SKM-1 treated with dmso at 0.1 percent for 144 hours (cell line): ENCODE measurements at regions not wholly inside any gene's neighbourhood (a gene's known extent, or its start where the extent isn't known, plus 50 kb on each side); places are given as distances from the start of the nearest gene placed in this dataset.
"Not testable (repeated sequence)": the region's sequence is repeated elsewhere in the genome, so short reads cannot be mapped to it uniquely, and the experiment has no call there.

Source experiments
- DNase-seq: peaks from one replicate; lab custom pipeline; 2025; ENCODE audit not compliant: unreplicated experiment; lab: John Stamatoyannopoulos, UW

DNA sequence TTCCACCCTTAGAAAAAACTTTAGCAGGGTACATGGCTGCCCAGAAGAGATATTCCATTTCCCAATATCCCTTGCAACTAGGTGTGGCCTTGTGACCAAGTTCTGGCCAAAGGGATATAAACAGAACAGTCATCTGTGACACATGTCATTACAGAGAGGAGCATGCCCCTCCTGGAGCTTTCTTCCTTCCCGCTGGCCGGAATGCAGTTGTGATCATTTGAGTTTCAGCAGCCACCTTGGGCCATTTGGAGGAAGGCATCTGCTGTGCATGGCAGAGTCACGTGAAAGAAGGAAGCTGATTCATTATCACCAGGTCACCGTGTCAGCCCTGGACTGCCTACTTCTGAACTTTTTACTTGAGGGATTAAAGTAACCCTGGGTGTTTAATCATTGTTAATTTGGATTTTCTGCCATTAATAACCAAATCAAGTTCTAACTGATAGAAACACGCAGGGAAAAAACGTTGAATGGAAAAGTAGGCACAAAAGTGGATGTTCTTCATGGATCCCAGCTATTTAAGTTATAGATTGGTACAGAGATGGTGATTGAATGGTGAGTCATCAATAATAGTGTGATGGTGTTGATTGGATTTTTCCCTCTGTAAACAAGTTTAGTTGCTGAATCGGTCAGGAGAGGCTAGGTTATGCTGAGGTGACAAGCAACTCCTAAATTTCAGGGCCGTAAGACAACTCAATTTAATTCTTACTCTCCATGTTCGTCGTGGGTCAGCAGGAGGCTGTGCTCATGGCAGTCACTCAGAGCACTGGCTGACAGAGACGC, 80.7 kb upstream of the CCDC167 start:
- no peak for DNase-seq

DNA sequence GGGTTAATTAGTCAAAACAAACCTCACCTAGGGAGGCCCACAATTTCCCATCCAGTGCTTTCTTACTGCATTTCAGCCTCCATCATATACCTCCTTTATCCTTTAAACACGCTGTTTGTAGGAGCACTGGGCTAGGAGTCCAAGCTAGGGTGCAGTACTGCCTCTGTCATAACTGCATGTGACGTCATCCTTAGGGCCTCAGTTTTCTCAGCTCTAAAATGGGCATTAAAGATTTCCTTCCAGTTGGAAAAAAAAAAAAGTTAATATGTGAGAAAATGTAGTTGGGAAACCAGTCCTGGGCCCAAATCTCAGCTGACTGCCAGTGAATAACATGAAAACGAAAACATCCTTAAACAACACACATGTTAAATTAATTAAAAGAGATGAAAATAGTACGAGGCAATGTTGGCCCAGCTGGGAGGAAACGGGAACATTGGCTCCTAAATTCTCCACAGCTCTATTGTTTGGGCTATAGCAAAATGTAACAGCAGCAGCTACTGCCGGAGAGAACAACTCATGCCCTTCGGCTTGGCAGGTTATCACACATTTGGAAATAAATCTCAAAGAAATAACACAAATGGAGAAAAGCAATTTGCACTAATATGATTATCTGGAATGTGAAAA, 79.9 kb upstream of the CCDC167 start:
- DNase-seq, result no peak

DNA sequence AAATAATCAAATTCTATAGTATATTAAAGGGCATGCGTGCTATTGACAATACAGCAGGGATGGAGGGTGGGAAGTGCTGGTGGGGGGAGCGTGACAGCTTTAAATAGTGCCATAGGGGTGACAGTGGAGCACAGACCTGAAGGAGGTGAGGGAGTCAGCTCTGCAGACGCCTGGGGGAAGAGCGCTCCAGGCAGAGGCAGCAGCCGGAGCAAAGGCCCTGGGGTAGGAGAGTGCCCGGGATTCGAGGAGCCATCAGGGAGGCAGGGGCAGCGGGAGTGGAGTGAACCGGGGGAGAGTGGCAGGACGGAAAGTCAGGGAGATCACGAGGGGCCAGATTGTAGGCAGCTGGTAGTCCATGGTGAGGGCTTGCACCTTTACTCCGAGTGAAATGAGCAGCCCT, 78.4 kb upstream of the CCDC167 start:
- DNase-seq, result no peak

DNA sequence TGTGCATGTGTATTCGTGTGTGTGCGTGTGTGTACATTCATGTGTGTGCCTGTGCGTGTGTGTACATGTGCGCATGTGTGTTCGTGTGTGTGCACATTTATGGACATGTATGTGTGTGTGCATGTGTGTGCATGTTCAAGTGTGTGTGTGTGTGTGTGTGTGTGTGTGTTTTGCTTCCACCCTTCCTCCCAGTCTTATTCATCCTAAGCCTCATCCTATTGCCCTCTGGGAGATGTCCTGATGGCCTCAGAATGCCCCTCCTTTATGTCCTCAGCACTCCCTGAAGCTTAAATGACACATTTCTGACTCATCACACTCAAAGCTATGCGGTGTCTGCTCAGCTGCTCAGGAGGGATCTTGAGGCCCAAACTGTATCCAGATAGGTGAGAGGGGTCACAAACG, 76.6 kb upstream of the CCDC167 start:
- DNase-seq, result no peak

DNA sequence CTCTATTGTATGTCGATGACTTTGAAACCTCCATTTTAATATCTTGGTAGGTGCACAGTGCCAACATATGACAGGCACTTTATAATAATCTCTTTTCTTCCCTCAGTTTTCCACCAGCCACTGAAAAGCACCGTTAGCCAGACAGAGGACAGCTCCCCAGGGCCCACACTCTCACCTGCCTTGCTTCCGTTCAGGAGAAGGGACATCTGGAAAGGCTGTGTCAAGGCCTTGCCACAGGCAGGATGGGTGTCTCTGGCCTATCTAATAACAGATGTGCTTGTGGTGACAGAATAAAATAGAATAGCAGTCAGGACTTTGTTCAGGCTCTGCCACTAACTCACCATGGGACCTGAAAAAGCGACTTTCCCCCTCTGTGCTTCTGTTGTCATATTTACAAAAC, 75.5 kb upstream of the CCDC167 start:
- no peak for DNase-seq

DNA sequence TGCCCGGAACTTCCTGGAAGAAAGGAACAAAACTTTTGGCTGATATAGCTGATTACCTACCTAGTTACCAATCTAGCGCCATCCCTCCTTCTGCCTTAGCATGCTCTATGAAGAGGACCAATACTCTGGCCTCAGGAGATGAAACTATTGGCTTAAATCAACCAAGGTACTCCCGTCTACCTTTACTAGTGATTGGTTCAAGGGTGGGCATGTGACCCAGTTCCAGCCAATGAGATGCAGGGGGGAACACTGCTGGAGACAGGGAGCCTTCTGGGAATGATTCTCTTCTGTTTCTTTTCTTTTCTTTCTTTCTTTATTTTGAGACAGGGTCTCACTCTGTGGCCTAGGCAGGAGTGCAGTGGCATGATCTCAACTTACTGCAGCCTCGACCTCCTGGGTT, 72.6 kb upstream of the CCDC167 start:
- no peak for DNase-seq

DNA sequence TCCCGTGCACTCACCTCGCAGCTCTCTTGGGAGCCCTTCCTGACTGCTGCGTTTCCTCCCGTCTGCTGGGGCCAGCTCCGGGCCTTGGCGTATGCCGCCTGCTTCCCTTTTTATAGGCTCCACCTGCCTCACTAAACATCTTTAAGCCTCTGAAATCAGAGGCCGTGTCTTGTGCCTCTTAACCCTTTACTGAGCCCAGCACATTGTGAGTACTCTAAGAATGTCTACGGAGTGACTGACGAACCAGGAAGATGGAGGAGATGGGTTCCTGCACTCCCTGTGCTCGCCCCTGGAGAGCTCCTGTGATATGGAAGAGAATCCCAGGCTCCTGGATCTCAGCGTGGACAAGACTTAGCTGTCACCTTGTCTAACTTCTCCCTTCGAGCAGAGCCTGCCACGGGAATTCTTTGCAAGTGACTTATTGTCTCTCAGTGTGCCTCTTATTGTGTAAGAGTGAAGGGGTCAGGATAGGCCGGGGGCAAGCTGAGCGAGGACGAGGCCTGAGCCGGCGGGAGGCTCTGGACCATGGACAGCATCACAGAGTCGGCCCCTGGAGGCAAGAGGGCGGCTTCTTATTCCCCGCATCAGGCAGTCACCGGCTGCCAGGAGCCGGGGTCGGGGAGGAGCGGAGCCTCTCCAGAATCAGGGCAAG, 70.9 kb upstream of the CCDC167 start:
- no peak for DNase-seq

DNA sequence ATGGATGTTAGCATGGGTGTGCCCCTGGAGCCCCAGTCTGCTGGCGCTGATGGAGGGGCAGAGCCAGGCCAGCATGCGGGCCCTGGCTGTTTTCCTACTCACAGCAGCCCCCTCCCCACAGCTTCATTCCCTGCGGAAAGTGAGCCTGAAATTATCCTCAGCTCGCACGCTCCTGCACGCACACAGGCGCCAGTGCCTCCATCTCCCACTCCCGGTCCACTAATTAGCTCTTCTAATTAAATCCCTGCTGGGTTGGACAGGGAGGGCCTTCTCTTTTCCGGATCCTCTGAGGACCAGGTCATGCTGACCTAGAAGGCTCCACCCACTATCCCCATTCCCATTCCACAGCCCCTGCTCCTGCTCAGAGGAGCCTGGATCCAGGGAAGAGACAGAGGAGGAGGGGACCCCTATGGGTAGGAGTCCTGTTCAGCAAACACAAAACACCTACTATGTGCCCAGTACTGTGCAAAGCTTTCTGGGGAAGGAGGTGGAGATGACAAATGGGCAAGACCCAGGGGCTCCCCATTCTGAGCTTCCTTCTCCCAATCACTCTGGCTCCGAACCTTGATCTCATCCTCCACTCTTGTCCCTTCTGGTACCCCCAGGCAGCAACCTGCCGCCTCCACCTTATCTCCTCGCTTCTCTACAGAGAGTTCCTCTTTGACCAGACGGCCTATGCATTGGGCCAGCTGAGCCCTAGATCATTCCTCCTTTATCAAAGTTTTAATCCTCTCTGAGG, 70.2 kb upstream of the CCDC167 start:
- no peak for DNase-seq

DNA sequence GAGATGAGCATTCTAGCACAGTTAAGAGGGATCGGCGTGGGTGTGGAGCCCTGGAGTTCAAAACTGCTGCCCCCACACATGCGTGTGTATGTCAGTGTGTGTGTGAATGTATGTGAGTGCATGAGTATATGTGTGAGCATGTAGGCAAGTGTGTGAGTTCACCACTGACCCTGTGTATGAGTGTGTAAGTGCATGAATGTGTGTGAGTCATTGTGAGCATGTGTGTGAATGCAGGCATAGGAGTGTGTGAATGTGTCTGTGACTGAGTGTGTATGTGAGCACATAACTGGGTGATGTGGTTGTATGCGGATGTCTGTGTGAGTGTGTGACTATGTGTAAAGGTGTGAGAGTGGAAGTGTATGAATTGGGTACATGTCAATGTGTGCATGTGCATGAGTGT, 69.6 kb upstream of the CCDC167 start:
- no peak for DNase-seq

DNA sequence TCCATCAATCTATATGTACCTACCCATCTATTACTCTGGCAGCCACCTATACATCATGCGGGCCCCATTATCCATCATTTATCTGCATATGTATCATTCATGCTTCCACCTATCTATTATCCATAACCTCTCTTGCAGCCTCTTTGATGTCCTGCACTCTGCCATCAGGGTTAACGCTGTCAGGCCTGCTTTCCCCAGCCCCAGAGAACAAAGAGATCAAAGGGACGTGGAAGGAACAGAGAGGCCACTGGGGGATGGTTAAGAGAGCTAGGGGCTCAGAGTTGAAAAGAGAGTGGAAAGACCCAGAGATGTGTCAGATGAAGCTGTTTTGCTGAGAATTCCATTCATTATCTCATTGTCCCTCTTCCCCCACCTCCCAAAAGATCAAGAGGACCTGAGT, 67.3 kb upstream of the CCDC167 start:
- no peak for DNase-seq

DNA sequence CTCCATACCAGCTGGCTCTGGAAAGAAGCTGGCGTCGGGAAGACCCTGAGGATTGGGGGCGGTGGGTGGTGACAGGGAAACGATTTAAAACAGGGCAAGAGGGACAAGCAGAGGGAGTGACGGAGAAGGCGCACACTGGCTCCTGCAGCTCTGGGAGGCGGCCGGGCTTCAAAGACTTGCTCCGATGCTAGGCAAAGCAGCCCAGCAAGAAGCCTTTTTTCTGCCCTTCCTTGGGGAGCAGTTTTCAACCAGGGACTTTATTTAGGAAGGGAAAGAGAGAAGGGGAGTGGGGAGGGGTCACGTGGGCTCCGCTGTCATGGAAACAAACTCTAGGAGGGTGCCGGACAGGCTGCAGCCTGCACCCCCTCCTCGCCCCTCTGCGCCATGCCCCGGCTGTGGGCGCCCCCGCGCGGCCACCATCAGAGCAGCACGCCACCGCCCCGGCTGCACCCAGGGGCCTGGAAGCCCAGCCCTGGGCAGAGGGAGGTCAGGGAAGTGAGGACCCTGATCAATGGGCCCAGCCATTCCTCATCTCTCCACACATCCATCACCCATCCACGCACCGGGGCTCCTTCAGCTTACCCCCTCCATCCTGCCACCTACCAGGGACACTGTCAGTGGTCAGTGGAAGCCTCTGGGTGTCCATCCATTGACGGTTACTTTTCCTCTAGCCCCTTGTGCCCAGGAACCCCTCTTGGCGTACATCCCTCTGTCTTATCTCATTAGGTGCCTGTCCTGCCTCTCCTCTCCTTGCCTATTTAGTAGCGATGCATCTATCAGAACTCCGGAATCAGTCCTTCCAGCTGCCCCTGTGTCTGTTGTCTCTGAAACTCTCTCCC, 66.6 kb upstream of the CCDC167 start:
- peak; percentile 5 for DNase-seq

DNA sequence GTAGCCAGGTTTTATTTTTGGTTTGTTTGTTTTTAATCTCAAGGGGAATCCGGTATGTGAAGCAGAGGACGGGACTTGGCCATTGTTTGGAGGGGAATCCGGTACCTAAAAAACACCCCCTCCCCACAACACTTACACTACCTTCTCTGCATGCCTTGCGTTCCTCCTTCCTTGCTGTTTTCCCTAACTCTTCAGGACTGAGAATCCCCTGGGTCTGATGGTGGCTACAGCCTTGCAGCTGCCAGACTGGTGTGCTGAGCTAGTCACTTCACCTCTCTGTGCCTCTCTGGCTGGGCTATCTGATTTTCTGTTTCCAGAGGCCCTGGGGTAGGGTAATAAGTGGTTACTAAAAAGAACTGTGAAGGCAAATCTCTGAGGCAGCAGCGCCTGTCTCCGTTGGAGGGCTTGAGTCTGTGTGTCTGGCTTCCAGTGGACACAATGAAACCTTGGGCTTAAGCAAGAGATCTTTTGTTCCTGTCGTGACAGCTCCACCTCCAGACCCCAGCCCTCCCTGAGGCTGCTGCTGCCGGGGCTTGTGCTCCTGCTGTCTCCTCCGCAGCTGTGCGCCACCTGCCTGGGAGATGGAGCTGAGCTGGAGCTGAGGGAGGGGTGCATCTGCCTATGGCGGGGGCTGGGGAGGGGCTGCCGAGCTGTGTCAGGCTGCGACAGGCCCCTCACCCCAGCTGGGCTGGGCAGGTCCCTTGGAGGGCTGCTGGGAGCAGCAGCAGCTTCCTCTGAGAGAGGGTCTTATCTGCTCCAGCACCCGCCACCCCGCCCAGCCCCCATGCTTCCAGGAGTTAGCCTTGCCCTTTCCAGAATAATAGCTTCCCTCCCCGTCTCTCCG, 65.8 kb upstream of the CCDC167 start:
- no peak for DNase-seq

DNA sequence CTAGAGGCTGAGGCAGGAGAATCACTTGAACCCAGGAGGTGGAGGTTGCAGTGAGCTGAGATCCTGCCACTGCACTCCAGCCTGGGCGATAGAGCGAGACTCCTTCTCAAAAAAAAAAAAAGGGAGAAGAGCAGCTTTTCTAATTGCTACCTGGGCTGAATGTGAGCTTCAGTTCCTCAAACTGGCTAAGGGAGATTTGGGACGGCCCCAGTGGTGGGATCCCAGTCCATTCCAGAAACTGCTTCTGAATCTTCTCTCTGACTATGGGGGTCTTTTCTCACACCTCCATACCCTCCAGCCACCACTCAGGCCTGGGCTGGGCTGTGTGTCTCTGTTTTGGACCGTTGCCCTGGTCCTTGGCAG, 63.2 kb upstream of the CCDC167 start:
- not testable (repeated sequence) for DNase-seq

DNA sequence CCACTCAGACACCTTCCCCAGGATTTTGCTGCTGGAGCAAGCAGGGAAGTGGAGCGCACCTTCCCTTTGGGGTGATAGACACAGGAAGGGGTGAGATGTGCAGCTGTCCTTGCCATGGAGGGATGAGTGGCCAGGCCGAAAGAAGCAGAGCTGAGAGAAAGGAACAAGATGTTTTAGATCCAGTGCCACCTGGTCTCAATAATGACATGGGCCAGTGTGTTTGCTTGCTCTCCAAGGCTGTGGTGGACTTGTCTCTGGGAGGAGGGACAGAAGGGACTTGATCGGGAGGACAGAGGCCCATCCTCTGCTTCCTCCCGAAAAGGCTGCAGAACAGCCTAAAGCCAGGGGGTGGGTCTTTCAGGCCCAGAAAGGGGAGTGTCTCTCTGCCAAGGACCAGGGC, 61.7 kb upstream of the CCDC167 start:
- DNase-seq, result no peak

DNA sequence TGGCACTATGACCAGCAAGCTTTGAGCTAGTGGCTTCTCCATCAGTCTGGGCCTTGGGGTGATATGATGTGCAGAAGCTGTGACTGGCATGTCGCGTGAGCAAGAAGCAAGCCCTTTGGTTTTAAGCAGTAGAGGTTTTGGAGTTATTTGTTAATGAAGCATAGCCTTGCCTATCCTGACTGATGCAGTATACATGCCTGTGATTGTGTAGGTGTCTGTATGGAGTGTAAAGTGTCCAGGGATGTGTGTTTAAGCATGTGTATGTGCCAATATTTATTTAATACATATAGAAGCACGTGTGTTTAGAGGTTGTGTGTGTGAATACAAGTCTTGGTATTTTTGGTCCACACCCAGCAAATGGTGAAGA, 61.0 kb upstream of the CCDC167 start:
- no peak for DNase-seq

DNA sequence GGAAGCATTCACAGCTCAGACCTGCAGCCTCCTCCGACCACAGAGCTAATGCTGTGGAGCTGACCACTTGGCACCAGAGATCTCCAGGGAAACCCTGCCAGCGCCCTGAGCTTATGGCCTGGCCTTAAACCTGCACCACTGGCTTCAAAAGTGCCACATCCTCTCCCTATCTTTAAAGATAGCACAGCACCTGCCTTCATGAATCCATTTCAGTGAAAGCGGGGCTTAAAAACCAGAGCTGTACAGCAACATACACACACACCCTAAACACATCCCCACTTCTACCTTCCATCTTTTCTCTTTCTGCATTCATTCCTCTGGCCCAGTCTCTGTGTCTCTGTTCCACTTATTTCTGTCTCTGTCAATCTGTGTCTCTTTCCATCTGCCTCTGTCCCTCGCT, 59.8 kb upstream of the CCDC167 start:
- DNase-seq, result no peak

DNA sequence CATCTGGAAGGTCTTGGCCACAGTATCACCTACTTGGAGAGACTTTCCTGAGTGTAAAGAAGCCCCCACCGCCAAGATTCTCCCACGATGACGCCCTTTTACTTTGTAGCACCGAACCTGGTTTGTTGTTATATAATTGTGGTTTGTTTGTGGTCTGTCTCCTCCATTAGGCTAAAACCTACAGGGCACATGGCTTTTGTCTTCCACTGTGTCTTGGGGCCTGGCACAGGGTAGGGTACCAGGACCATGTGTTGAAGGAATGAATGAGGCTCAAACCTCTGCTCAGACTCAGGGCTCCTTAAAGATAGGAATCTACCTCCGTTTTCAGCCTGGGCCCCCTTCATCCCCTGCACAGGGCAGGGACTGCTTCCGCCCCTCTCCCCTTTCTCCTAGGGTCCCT, 59.4 kb upstream of the CCDC167 start:
- no peak for DNase-seq

DNA sequence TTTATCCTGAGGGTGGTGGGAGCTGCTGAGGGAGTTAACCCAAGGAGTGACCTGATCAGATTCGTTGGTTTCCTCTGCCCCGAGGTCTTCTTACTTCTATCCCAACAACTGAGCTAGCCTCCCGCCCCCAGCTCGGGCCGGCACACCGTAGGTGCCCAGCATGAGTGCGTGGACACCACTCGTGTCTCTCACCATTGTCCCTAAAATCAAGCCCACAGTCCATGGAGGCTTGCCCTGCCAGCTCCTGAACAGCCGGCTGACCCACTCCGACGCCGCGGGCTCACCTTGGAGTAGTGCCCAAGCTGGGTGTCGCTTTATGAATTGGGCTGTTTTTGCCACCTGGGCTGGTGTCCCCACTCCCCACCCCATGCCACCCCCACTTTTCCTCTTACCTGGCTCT, 59.0 kb upstream of the CCDC167 start:
- DNase-seq, result no peak

DNA sequence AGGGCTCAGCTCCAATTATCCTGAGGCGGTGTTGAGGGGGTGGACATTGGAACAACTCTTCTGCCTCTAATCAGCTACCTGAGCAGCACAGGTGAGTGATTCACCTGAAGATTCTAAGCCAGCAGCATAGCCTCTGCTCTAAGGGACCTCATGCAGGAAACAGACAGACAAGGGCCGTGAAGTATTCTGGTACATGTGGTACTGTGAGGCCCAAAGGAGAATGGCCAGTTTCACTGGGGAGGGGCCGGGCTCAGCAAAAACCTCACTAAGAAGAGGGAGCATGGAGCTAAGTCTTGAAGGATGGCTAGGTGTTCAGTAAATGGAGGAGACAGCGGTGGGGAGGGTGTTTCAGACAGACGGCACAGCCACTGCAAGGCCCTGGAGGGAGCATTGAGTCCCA, 58.5 kb upstream of the CCDC167 start:
- DNase-seq, result no peak

DNA sequence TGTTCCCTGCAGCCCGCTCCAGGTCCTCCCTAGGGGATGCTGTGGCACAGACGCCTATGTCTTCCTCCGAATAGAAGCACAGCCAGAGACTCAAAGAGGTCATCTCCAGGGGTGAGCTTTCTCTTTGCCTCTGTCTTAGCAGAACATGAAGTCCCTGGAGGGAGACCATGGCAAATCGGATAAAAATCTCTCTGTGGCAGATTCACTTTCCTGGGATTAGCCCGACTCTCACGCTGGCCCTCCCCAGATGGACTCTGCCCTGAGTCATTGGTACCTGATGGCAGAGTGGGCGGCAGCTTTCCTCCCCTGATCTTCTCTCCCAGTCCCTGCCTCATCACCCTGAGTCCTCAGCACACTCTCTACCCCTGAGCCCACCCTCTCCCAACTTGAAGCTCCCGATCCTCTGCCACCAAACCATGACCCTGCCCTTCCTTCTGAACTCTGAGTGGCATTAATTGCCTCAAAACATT, 58.0 kb upstream of the CCDC167 start:
- DNase-seq, result no peak
